ENCODE measurements at regions not wholly inside any gene's neighbourhood (a gene's known extent, or its start where the extent isn't known, plus 50 kb on each side); places are given as distances from the start of the nearest gene placed in this dataset.

DNA sequence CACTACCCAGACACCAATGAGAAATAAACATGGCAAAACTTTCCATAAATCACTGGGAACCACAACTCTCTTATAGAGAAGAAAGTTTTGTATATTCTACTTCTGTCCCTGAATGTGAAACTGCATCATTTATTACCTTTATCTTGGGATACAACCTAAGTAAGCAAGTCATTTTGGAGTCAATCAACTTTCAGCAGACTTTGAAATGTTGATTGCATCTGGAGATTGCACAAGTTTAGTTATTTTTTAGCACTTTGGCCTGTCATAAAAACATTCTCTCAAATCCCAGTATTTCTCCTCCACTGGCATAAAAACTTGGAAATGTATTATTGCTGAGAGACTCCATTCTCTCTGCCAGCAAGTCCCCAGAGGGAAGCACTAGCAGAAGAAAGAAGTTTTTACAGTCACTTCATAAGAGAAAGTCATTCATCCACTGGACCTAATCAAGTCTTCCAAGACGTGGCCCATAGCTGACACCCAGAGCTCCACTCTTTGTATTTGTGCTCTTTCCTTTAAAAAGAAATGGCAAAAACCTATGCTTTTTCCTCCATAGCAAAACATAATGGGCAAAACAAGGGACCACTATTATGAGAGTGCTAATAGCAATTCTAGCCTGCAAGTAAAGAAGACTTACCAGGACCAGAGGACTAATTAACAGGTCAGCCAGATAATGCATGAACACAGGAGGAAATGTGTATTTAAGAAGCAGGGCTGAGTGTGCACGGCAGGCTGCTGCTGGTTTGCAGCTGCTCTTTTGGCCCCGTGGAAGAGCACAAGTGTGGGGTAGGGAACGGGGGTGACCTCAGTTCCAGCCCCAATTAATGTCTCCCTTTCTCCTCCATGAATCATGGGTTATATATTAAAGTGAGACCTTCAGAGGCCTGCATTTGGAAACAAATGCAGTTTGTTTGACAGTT lies 171.5 kb downstream of the INO80D start:
- DNase-seq: no peak
- Histone ChIP-seq H3K27ac (ENCODE audit: insufficient read depth, low read length, poor library complexity, severe bottlenecking) (no peak overlapping the region), H3K4me3 (ENCODE audit: insufficient read depth, low read depth, low read length, poor library complexity, severe bottlenecking) (no peak overlapping the region), H3K36me3 (ENCODE audit: control insufficient read depth, insufficient read depth, low read length) (no peaks in the 10 kb centered on the region), H3K4me1 (ENCODE audit: control insufficient read depth, insufficient read depth, low read length, poor library complexity, severe bottlenecking) (no peaks in the 10 kb centered on the region), H3K9me3 (ENCODE audit: control insufficient read depth, low read length) (no peaks in the 10 kb centered on the region), H3K27me3 (replicated peaks; ENCODE audit: control insufficient read depth, insufficient read depth, low read length, poor library complexity, severe bottlenecking) (no peaks in the 10 kb centered on the region)

DNA sequence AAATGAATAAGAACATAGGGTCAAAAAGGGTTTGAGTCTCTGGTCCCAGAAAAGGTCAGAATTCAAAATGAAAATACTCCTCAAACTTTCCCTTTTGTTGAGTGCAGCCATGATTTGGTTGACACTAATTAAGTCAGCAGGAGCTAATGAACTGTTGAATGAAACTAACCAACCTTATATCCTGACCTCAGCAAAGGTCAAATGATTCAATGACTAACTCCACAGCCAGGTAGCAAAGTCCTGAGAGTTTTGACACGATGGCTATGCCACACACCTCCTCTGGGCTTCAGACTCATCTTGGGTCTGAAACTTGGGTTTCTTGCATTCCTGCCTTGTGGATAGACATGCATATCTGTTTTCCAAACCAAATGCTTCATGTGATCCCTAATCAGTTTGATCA lies 172.3 kb downstream of the INO80D start:
- Histone ChIP-seq H3K4me1 (ENCODE audit: control insufficient read depth, insufficient read depth, low read length, poor library complexity, severe bottlenecking) (no peaks in the 10 kb centered on the region), H3K9me3 (ENCODE audit: control insufficient read depth, low read length) (no peaks in the 10 kb centered on the region), H3K4me3 (ENCODE audit: insufficient read depth, low read depth, low read length, poor library complexity, severe bottlenecking) (no peak overlapping the region), H3K27me3 (replicated peaks; ENCODE audit: control insufficient read depth, insufficient read depth, low read length, poor library complexity, severe bottlenecking) (peaks cover 3% of the 10 kb centered on the region), H3K36me3 (ENCODE audit: control insufficient read depth, insufficient read depth, low read length) (no peaks in the 10 kb centered on the region), H3K27ac (ENCODE audit: insufficient read depth, low read length, poor library complexity, severe bottlenecking) (no peak overlapping the region)
- DNase-seq: no peak

DNA sequence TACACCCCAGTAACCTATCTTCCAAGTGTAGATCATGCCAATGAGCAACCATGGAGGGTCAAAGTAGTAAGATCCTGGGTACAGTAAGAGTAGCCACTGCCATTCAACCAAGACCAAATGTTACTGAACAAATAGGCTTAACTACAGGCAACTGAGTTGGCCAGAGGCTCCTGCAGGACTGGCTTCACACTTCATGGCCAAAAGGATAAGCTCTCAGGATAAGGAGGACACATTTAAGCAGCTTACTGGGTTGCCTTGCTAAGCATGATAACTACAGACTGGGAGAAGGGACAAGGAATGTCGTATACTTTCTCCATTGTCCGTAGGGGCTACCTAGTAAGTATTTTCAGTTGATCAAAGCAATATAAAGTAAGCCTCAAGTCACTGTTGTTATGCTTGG lies 174.7 kb downstream of the INO80D start:
- H3K27me3 ChIP-seq (replicated peaks; ENCODE audit: control insufficient read depth, insufficient read depth, low read length, poor library complexity, severe bottlenecking): peaks cover 3% of the 10 kb centered on the region
- no peaks in the 10 kb centered on the region for H3K4me1 ChIP-seq (ENCODE audit: control insufficient read depth, insufficient read depth, low read length, poor library complexity, severe bottlenecking)
- no peaks in the 10 kb centered on the region for H3K36me3 ChIP-seq (ENCODE audit: control insufficient read depth, insufficient read depth, low read length)
- H3K27ac ChIP-seq (ENCODE audit: insufficient read depth, low read length, poor library complexity, severe bottlenecking): no peak overlapping the region
- no peak for DNase-seq
- H3K4me3 ChIP-seq (ENCODE audit: insufficient read depth, low read depth, low read length, poor library complexity, severe bottlenecking): no peak overlapping the region
- H3K9me3 ChIP-seq (ENCODE audit: control insufficient read depth, low read length): no peaks in the 10 kb centered on the region

DNA sequence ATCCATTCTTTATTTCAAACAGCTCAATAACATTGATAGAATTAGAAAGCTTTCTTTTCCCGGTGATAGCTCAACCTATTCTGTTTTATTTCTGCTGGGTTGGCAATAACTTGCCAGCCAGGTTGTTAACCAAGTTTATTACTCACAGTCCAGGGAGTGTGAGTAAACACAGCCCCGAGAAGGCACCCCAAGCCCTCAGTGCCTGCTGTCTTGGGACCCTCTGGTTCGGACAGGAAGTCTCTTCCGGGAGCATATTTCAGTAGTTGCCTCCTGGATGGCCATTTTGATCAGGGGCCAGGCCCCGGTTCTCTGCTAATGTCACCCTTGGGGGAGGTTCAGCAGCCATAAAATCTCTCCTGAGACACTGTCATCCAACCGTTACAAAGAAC lies 176.8 kb downstream of the INO80D start:
- no peak overlapping the region for H3K4me3 ChIP-seq (ENCODE audit: insufficient read depth, low read depth, low read length, poor library complexity, severe bottlenecking)
- no peaks in the 10 kb centered on the region for H3K4me1 ChIP-seq (ENCODE audit: control insufficient read depth, insufficient read depth, low read length, poor library complexity, severe bottlenecking)
- no peaks in the 10 kb centered on the region for H3K9me3 ChIP-seq (ENCODE audit: control insufficient read depth, low read length)
- H3K36me3 ChIP-seq (ENCODE audit: control insufficient read depth, insufficient read depth, low read length): no peaks in the 10 kb centered on the region
- no peak for DNase-seq
- H3K27ac ChIP-seq (ENCODE audit: insufficient read depth, low read length, poor library complexity, severe bottlenecking): no peak overlapping the region
- H3K27me3 ChIP-seq (replicated peaks; ENCODE audit: control insufficient read depth, insufficient read depth, low read length, poor library complexity, severe bottlenecking): peaks cover 3% of the 10 kb centered on the region

DNA sequence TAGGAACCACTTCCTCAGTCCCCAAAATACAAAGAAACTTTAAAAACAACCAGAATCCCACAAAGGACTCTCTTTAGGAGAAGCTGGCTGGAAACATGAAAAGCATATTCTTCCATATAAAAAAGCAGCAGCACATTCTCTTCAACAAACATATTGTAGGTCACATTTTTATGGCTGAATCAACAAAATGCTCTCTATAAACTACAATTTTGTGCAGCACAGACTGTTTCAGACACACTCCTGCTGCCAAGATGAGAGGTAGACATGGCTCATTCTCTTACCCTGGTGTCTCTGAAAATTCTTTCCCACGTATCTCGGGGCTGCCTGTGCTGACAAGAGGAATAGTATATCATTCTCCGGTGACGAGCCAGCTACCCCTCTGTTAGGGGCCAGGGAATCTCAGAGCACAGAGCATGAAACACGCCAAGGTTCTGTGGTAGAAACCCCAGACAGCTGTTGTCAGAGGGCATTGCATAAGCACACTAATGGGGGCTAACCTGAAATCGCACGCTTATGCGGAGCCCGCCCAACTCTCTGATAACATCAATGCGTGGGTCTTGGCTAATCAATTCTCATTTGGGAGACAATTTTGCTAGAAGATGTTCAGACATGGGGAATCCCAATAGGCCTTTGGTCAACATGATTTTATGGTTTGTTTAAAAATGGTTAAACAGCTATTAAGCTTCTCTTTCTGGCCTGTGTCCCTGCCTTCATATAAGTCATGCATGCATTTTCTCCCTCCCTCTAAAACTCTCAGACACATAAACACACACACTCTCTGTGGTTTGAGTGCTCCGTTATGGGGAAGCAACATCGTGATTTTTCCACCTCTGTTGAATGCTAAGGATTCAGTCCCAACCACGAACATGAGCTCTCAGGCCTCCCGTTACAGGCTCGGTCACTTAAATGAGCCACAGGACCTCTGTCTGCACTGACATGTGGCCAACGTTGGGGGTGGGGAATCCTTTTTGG lies 177.5 kb downstream of the INO80D start:
- DNase-seq: no peak
- Histone ChIP-seq H3K4me3 (ENCODE audit: insufficient read depth, low read depth, low read length, poor library complexity, severe bottlenecking) (no peak overlapping the region), H3K36me3 (ENCODE audit: control insufficient read depth, insufficient read depth, low read length) (no peaks in the 10 kb centered on the region), H3K27ac (ENCODE audit: insufficient read depth, low read length, poor library complexity, severe bottlenecking) (no peak overlapping the region), H3K9me3 (ENCODE audit: control insufficient read depth, low read length) (no peaks in the 10 kb centered on the region), H3K27me3 (replicated peaks; ENCODE audit: control insufficient read depth, insufficient read depth, low read length, poor library complexity, severe bottlenecking) (peaks cover 3% of the 10 kb centered on the region), H3K4me1 (ENCODE audit: control insufficient read depth, insufficient read depth, low read length, poor library complexity, severe bottlenecking) (no peaks in the 10 kb centered on the region)

DNA sequence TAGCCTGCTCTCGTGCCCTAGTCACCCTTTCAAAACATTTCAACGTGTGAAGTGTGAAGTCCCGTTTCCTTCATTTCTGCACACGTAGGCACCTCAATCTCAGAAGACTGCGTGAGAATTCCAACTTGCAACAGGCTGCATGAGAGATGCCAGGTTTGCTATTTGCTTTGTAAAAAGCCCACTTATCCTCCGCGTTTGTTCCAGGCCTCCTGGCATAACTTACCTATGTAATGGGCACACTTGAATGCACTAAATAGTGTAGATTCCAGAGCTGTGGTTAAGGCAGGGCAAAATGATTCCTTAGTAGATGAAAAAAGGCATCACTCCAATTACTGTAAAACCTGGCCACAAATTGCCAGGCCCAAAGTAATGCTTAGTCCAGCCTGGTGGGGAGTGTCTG lies 179.6 kb downstream of the INO80D start:
- Histone ChIP-seq H3K4me3 (ENCODE audit: insufficient read depth, low read depth, low read length, poor library complexity, severe bottlenecking) (no peak overlapping the region), H3K36me3 (ENCODE audit: control insufficient read depth, insufficient read depth, low read length) (no peaks in the 10 kb centered on the region), H3K4me1 (ENCODE audit: control insufficient read depth, insufficient read depth, low read length, poor library complexity, severe bottlenecking) (no peaks in the 10 kb centered on the region), H3K27ac (ENCODE audit: insufficient read depth, low read length, poor library complexity, severe bottlenecking) (no peak overlapping the region), H3K9me3 (ENCODE audit: control insufficient read depth, low read length) (no peaks in the 10 kb centered on the region), H3K27me3 (replicated peaks; ENCODE audit: control insufficient read depth, insufficient read depth, low read length, poor library complexity, severe bottlenecking) (peaks cover 3% of the 10 kb centered on the region)
- DNase-seq: no peak

DNA sequence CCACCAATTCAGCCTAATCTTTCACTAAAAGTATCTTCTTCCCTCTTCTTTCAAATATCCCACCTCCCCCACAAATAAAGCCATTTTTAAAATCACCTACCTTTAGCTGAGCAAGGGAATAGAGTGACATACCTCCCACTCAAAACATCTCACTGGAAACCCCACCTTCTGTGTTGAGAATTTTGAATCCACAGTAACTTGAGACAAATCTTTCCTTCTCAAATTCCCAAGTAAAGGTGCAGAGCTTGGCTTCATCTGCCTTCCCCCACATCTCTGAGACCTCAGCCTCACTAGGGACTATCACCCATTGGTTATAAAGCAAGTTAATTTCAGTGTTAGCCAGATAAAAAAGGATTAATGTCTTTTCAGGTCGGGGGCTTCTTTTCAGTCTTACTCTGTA lies 180.4 kb downstream of the INO80D start:
- H3K36me3 ChIP-seq (ENCODE audit: control insufficient read depth, insufficient read depth, low read length): no peaks in the 10 kb centered on the region
- no peak for DNase-seq
- no peak overlapping the region for H3K27ac ChIP-seq (ENCODE audit: insufficient read depth, low read length, poor library complexity, severe bottlenecking)
- peaks cover 3% of the 10 kb centered on the region for H3K27me3 ChIP-seq (replicated peaks; ENCODE audit: control insufficient read depth, insufficient read depth, low read length, poor library complexity, severe bottlenecking)
- H3K4me1 ChIP-seq (ENCODE audit: control insufficient read depth, insufficient read depth, low read length, poor library complexity, severe bottlenecking): no peaks in the 10 kb centered on the region
- no peak overlapping the region for H3K4me3 ChIP-seq (ENCODE audit: insufficient read depth, low read depth, low read length, poor library complexity, severe bottlenecking)
- H3K9me3 ChIP-seq (ENCODE audit: control insufficient read depth, low read length): no peaks in the 10 kb centered on the region

DNA sequence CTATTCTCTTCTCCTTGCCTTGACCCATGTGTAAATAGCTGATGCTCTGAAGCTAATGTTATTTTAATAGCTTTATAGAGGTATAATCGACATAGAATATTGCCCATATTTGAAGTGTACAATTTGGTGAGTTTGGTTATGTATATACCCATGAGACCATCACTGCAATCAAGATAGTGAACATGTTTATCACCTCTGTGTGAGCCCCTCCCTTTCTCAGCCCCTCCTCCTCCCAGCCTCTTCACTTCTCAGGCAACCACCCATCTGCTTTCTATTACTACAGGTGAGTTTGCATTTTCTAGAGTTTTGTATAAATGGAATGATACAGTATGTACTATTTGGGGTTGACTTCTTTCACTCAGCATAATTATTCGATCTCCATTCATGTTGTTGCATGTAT lies 181.1 kb downstream of the INO80D start:
- no peak overlapping the region for H3K27ac ChIP-seq (ENCODE audit: insufficient read depth, low read length, poor library complexity, severe bottlenecking)
- H3K9me3 ChIP-seq (ENCODE audit: control insufficient read depth, low read length): no peaks in the 10 kb centered on the region
- no peaks in the 10 kb centered on the region for H3K4me1 ChIP-seq (ENCODE audit: control insufficient read depth, insufficient read depth, low read length, poor library complexity, severe bottlenecking)
- H3K36me3 ChIP-seq (ENCODE audit: control insufficient read depth, insufficient read depth, low read length): no peaks in the 10 kb centered on the region
- peaks cover 3% of the 10 kb centered on the region for H3K27me3 ChIP-seq (replicated peaks; ENCODE audit: control insufficient read depth, insufficient read depth, low read length, poor library complexity, severe bottlenecking)
- no peak for DNase-seq
- H3K4me3 ChIP-seq (ENCODE audit: insufficient read depth, low read depth, low read length, poor library complexity, severe bottlenecking): no peak overlapping the region

DNA sequence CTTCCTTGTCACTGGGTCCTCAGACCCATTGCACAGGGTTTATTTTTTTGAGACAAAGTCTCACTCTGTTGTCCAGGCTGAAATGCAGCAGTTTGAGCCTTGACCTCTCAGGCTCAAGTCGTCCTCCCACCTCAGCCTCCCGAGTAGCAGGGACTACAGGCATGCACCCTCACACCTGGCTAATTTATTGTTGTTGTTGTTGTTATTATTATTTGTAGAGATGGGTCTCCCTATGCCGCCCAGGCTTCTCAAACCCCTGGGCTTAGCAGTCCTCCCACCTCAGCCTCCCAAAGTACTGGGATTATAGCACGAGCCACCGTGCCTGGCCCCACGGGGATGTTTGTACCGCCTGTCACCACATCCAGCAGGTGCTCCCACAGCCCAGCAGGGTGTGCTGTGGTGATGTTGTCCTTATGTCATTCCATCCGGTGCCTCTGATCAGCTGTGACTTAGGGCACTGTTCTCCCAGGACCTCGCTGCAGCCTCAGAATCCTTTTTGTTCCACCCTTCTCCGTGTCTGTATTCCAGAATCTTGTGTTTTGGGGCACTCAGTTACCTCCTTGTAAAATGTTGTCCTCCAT lies 182.3 kb downstream of the INO80D start:
- Histone ChIP-seq H3K4me3 (ENCODE audit: insufficient read depth, low read depth, low read length, poor library complexity, severe bottlenecking) (no peak overlapping the region), H3K9me3 (ENCODE audit: control insufficient read depth, low read length) (no peaks in the 10 kb centered on the region), H3K27ac (ENCODE audit: insufficient read depth, low read length, poor library complexity, severe bottlenecking) (no peak overlapping the region), H3K27me3 (replicated peaks; ENCODE audit: control insufficient read depth, insufficient read depth, low read length, poor library complexity, severe bottlenecking) (no peaks in the 10 kb centered on the region), H3K4me1 (ENCODE audit: control insufficient read depth, insufficient read depth, low read length, poor library complexity, severe bottlenecking) (no peaks in the 10 kb centered on the region), H3K36me3 (ENCODE audit: control insufficient read depth, insufficient read depth, low read length) (no peaks in the 10 kb centered on the region)
- DNase-seq: no peak

DNA sequence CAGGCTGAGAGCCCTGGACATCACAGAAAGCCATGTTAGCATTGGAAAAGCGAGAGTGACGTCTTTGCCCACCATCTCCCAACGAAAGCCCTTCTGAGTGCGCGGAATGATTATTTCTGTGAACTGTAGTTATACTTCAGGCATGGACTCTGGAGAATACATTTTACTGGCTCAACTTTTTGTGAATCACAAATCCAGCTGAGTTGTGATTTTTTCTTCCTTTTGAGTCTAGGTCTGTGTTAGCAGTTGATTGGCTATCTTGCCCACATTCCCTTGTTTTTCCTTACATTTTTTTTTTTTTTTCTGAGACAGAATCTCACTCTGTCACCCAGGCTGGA lies 183.1 kb downstream of the INO80D start:
- no peaks in the 10 kb centered on the region for H3K4me1 ChIP-seq (ENCODE audit: control insufficient read depth, insufficient read depth, low read length, poor library complexity, severe bottlenecking)
- no peaks in the 10 kb centered on the region for H3K9me3 ChIP-seq (ENCODE audit: control insufficient read depth, low read length)
- no peak overlapping the region for H3K4me3 ChIP-seq (ENCODE audit: insufficient read depth, low read depth, low read length, poor library complexity, severe bottlenecking)
- no peaks in the 10 kb centered on the region for H3K27me3 ChIP-seq (replicated peaks; ENCODE audit: control insufficient read depth, insufficient read depth, low read length, poor library complexity, severe bottlenecking)
- DNase-seq: no peak
- no peak overlapping the region for H3K27ac ChIP-seq (ENCODE audit: insufficient read depth, low read length, poor library complexity, severe bottlenecking)
- no peaks in the 10 kb centered on the region for H3K36me3 ChIP-seq (ENCODE audit: control insufficient read depth, insufficient read depth, low read length)
